Omental fat pad (tissue), 3 donors: ENCODE measurements at regions not wholly inside any gene's neighbourhood (a gene's known extent, or its start where the extent isn't known, plus 50 kb on each side); places are given as distances from the start of the nearest gene placed in this dataset.

Experiments used
- ATAC-seq: fragments of 150-250 bp; one replicate; pipeline ENCODE4 v1.9.1; 2016; ENCODE audit warnings: mild to moderate bottlenecking, moderate library complexity; ENCODE audit not compliant: low FRiP score
- DNase-seq: peaks from one replicate; pipeline ENCODE4 v3.0.0-alpha.2; 2019; ENCODE audit warnings: low spot score
- TF ChIP-seq, protein P1 (sequence below), 3 donors: fragments of 450-650 bp; IDR thresholded peaks; one replicate each; pipeline ENCODE4 v1.5.1; 2016 to 2017; ENCODE audit warnings: antibody characterized with exemption in 3 of 3, mild to moderate bottlenecking in 3 of 3, moderate library complexity in 2 of 3

DNA sequence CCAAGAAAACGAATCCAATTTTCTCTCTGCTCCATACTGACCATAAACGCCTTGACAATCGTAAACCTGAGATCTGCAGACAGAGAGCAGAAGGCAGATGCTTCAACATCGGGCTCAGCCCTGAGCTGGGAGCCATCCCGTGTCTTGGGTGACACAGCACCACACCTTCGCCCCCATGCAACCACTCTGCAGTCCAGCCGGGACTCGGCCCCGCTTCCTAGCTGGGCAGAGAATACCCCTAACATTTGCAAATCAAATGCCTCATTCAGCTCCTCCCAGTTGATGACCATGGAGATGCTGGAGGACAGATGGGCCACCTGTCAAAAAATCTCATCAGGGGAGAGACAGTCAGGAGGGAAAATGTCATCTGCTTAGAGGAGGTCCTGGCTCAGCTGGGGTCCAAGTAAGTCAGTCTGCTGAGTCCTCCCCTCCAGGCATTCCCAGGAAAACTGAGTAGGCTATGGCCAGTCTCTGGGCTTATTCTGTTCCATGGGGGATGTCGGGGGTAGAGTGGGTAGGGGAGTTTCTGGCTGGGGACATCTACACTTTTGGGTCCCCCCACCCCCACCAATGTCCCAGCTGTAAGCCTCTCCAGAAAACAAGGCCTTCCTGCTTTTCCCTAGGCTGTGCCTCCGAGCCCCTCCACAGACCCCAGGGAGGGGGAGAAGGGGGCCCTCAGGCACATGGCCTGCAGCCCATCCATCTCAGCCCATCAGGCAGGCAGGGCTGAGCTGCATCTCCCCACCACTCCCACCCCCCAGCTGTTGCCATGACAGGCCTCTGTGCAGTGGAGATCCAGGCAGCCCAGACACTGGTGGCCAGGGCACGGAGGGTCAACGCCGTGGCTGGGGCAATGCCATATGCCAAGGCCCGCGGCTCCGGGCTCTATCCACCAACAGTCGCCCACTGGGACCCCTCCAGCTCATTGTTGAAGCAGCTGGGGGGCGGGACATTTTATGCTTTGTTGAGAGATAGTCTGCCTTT is 158.6 kb downstream of the AXIN2 start:
- TF ChIP-seq, protein P1, sequence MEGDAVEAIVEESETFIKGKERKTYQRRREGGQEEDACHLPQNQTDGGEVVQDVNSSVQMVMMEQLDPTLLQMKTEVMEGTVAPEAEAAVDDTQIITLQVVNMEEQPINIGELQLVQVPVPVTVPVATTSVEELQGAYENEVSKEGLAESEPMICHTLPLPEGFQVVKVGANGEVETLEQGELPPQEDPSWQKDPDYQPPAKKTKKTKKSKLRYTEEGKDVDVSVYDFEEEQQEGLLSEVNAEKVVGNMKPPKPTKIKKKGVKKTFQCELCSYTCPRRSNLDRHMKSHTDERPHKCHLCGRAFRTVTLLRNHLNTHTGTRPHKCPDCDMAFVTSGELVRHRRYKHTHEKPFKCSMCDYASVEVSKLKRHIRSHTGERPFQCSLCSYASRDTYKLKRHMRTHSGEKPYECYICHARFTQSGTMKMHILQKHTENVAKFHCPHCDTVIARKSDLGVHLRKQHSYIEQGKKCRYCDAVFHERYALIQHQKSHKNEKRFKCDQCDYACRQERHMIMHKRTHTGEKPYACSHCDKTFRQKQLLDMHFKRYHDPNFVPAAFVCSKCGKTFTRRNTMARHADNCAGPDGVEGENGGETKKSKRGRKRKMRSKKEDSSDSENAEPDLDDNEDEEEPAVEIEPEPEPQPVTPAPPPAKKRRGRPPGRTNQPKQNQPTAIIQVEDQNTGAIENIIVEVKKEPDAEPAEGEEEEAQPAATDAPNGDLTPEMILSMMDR (IDR thresholded peaks at IDR 0.05) = no peak
- DNase-seq (no peak), ATAC-seq (no peak)

DNA sequence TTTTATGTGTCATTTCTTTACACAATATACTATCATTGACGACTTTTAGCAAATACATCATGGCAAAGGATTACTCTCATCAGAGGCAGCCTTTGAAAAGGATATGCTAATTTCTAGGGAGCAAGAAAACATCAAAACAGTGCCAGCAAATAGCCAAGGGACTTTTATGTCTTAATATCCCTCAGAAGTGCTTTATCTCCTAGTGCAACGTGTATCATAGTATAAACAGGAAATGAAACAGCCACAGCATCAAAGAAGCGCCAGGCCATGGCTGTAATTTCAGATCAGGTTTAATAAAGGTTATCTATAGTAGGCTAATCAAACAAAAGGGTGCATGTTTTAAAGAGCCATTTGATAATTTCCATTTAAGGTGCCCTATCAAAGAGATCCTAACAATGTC is 159.9 kb downstream of the AXIN2 start:
- ATAC-seq (no peak), DNase-seq (no peak)
- TF ChIP-seq, protein P1 (IDR thresholded peaks at IDR 0.05) = no peak

DNA sequence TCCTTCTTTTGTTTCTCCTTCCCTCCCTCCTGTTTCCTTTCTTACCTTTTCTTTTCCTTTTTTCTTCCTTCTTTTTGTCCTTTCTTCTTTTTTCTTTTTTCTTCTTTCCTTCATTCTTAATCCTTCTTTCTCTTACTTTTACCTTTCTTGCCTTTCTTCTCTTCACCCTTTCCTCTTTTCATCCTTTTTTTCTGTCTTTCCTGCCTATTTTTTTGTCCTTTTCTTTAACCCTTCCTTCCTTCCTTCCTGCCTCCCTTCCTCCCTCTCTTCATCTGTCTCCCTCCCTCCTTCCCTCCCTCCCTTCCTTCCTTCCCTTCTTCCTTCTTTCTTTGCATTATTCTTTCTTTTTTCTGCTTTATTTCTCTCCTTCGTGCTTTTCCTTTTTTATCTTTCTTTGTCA is 160.7 kb downstream of the AXIN2 start:
- ATAC-seq = no peak
- DNase-seq = no peak
- TF ChIP-seq, protein P1 (IDR thresholded peaks at IDR 0.05) = no peak

DNA sequence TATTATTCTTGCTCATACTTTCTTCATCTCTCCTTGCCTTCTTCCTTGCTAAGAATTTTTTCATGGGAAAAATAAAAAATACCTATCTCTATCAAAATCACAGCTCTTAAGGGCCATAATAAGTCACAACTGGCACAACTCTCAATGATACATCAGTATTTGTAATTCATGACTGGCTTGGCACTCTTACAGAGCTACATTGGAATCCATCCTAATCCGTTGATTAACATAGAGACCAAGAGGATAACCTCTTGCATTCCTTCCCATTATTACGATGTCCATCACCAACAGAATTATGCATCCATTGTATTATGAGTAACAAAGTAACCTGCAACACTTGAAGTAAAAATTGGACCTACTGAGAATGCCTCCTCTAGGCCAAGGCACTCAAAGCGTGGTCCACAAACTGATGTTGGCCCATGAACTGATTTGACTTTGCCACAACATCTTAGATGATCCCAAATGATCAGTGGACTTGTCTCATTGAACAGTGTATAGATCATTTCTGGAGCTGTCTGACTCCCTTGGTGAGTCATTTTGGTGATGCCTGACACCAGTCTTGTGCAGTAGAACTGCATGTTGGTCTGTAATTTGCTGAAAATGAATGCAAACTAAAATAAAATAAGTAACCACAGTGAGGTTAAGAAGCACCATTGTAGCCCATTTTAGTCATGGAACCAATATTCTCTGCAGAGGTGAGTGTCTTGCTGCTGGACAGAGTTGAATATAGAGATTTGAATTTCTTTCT is 163.2 kb downstream of the AXIN2 start:
- ATAC-seq = no peak
- TF ChIP-seq, protein P1 (IDR thresholded peaks at IDR 0.05) = no peak
- no peak for DNase-seq

DNA sequence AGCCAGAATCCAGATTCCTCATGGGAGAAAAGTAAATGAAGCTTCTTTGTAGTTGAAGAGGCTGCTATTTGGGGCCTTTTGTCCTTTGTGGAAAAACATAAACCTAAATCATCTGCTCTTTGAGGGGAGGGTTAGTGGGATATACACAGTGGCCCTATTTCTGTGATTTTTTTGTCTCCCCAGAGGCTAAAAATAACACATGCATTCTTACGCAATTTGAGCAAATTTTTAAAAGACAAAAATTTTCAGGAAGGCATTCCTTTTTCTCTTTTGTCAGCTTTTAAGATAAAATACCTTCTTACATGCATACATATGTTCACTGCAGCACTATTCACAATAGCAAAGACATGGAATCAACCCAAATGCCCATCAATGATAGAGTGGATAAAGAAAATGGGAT is 165.5 kb downstream of the AXIN2 start:
- TF ChIP-seq, protein P1 (IDR thresholded peaks at IDR 0.05) = no peak
- ATAC-seq (no peak), DNase-seq (no peak)

DNA sequence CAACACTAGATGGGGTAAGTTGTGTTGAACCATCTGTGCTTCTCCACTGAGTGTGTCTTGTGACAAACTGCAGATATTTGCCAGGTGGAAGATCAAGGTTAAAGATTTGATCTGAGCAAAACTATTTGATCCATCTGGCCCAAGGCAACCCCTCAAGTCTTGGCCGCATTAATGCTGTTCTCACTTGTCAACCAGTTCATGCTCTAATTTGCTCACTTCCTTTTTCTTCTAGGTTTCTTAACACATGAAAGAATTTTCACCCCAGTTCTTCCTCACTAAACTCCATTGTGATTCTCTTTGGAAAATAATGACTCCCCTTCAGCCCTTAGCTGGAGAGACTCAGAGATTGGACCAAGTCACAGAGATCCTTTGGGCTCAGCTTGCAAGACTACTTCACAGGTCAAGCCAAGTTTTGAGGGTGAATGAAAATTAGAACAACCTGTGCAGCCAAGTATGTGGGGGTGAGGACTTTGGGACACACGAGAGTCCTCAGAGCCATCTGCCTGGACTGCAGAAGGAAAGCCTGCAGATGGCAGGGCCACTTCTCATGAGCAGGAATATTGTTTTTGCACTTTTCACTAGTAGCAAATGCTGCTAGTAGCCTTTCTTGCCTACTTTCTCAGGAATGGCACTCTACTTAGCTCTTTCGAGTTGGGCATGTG is 166.5 kb downstream of the AXIN2 start:
- DNase-seq (no peak), ATAC-seq (no peak)
- TF ChIP-seq, protein P1 (IDR thresholded peaks at IDR 0.05) = no peak
